Activated gamma-delta T cell (primary cell): ENCODE measurements at regions not wholly inside any gene's neighbourhood (a gene's known extent, or its start where the extent isn't known, plus 50 kb on each side); places are given as distances from the start of the nearest gene placed in this dataset.

ENCODE experiments used
- DNase-seq: peaks from one replicate; lab custom pipeline; 2025; lab: John Stamatoyannopoulos, UW

DNA sequence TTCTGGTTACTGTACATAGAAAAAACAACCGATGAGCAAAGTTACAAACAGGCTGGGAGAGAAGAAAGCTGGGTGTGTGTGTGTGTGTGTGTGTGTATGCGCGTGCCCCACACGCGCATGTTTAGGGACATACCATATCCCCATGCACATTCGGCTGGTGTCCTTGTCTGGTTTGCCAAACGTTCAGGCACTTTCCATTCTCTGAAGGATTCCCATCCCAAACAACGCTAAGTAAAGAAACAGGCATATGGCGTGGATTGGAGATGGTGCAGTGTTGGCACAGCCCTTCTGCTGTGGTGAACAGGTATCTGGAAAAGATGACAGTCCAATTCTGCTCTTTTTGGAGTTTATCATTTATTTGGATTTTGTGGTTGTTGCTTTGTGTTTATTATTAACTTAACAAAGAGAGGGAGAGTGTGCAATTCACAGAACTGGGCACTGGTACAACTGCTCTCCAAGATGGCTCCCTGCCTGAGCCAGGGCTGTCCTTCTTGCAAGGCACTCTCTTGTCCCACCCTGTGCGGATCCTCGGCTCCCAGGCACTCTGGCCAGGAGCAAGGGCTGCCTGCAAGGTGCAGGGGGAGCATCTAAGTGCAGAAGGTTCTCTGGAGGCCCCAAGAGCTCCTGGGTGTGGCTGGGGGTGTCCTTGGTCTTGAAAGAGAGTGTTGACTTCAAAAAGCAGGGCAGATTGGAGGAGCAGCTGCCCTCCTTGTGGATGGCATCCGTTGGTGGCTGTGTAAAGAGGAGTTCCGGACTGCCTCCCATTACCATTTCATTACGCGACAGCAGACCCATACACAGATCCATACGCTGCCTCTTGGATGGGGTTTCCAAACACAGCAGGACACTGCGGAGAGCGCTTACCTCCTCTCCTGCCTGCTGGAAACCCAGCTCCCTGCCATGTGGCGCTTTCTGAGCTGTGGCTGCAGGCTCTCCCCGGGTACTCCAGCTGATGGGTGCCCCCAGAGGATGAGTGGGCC lies 263.1 kb downstream of the ZNF536 start:
- no peak for DNase-seq

DNA sequence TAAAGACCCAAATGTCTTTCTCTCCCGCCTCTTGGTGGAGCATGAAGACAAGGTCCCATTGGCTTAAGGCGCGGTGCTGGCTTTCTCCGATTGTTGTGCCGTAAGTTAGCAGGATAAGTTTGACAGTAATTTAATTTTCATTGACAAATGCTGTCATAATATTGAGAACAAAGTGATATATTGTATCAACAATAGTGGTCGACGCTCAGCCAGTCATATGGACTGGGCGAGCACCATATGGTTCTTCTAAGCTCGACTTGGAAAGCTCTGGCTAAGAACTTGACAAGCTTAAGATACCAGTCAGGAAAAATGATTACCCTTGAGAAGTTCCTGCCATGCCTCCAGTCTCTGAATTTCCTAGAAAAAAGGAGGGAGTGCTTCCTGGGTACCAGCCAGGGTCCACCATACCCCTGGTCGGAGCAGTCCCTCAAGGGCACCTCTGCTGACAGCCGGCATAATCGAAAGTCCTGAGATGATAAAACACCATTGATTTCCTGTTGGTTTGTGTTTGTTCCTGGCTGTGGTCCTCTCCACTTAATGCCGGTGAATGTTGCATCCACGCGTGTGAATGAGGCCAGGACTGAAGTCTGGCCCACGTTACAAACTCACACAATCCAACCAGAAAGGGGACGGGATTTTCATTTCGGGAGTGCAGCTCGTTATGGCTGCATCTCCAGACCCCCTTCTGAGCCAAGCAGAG lies 262.1 kb downstream of the ZNF536 start:
- DNase-seq: no peak

DNA sequence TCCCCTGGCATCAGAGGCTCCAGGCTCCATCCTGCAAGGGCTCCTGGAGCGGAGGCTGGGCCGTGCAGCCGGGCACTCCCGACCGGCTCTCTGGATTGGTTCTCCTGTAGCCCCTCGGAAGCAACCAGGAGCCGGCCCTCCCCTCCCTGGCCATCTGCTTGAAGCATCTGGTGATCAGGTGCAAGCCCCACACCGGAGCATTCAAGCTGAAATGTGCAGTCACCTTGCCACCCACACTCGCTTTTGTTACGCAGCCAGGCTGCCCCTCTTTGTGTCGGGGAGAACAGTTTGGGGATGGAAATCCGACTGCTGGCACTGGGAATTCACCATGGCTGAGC lies 258.8 kb downstream of the ZNF536 start:
- no peak for DNase-seq

DNA sequence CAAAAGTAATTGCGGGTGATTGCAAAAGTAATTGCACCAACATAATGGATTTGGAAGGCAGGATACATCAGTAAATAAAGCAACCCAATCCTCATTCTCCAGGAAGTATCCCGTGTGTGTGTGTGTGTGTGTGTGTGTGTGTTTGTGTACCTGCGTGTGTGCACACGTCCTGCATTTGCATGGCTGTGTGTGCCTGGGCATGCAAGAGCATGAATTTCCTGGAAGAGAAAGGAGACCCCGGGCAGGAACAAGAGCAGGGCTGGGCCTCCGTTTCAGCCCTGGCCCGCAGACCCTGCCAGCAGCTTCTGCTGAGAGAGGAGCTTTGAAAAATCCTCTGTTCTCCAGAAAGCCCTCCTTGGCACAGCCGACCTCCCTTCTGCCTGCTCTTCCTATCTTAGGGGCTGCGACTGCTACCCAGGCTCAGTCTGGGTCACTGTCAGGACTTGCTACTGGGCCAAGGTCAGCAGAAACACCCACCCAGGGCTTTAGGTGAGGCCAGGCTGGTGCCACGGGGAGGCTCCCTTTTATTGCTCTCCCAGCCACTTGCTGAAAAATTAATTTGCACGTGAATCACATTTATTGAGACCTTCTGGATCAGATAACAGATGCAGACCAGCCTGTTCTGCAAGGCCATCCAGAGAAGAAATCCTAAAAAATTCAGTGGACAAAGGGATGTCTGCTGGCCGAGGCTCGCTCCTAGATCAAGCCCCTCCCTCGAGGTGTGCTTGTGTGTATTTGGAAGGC lies 258.3 kb downstream of the ZNF536 start:
- DNase-seq: no peak

DNA sequence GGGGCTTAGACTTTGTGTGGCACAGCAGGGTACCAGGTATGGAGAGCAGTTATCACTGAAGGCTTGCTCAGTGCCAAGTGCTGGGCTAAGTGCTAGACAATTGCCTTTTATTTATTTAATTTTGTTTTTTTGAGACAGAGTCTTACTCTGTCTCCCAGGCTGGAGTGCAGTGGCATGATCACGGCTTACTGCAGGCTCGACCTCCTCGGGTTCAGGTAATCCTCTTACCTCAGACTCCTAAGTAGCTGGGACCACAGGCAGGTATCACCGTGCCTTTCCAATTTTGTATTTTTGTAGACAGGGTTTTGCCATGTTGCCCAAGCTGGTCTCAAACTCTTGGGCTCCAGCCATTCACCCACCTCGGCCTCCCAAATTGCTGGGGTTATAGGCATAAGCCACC lies 256.9 kb downstream of the ZNF536 start:
- no peak for DNase-seq

DNA sequence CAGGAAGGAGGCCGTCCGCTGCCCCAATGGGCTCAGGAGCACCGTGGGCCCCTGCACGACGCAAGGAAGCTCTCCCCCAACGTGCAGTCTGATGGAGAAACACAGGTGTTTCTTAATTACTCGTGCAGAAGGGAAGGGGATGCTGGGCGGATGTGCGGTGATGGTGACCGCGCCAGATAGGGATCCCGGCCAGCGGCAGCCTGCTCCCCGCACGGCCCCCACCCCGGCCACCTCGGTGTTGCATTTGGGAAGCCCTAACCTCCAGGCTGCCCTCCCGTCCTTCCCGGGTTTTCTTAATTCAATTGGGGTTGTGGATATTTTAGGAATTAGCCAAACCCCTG lies 254.4 kb downstream of the ZNF536 start:
- no peak for DNase-seq

DNA sequence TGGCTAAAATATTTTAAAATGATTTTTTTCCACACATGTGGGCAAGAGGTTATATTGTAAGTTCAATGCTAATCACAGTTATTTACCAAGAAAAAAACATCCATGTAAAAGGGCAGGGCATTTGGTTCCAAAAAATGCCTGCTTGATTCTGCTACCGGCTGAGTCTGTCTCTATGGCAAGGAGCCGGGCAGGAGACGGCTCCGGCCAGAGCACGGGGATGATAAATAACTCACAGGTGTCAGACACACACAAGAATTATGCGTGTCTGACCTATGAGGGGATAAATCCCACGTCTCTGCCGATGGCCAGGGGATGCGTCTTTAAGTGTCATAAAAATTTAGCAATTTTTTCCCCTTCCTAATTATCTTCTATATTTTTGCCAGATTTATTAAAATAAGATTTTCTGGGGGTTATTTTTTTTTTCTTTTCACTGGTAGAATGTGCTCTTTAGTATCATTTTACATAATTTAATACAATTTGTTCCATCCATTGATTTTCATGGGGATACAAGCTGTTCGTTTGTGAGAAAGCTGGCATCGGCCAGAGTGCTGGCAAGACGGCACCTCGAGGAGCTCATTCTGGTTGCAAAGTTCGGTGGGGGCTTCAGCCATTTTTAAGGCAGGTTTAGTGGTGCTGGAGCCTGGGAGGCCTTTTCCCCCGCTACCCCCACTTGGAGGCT lies 253.9 kb downstream of the ZNF536 start:
- DNase-seq: no peak

DNA sequence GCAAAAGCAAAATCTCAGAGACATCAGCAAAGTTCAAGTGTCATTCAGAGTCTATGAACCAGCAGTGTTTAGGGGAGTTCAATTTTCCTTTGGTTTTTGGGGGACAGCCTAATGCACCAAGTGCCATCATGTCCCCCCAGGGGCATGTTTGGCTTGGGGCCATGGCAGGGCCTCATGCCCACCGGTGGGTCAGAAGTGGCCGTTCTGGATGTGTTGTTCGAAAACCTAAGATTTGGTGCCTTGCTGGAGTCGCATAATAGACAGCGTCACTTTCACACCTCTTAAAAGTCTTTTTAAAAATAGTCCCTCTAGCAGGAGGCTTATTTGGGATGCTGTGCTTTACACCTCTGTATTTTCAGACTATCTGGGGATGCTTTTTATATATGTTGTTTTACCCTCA lies 250.1 kb downstream of the ZNF536 start:
- DNase-seq: no peak

DNA sequence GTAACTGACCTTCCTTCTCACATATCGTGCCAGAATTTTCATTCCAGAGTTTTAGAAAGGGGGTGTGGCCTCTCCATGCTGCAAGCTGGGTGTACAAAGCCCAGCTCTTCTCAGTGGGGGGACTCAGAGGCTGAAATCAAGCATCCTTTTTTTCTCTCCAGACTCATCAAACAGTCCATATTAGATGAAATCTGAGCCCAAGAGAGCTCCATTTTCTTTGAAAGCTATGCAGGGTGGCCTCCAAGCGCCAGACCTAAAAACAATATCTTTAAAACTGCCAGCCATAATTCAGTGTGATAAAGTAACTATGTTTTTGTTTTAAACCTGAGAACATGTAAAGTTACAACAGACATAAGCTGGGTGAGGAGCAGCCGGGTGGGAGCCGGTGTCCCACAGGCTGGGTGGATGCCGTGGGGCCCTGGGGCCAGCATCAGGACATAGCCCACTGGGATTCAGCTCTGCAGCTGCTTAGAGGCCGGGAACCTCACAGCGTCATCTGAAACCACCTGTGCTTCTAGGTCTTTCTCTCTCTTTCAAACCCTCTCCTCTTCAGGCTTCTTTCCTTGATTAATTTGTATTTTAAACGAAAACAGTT lies 249.2 kb downstream of the ZNF536 start:
- DNase-seq: no peak

DNA sequence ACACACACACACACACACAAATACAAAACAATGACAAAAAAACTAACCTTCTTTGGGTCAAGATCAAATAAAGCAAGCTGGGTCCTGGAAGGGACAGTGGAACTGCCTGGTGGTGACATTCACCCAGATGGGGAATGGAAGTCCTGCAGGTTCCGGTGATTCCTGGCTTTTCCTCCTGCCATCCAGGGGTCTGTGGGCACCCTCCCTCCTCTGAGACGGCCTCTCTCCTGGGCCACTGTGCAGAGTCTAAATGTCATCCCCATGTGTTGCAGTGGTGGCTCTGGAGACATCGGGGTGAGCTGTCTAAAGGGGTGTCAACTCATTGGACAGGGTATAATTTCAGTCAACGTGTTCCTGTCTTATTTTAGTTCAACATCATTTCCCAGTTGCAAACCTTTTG lies 248.2 kb downstream of the ZNF536 start:
- DNase-seq: no peak

DNA sequence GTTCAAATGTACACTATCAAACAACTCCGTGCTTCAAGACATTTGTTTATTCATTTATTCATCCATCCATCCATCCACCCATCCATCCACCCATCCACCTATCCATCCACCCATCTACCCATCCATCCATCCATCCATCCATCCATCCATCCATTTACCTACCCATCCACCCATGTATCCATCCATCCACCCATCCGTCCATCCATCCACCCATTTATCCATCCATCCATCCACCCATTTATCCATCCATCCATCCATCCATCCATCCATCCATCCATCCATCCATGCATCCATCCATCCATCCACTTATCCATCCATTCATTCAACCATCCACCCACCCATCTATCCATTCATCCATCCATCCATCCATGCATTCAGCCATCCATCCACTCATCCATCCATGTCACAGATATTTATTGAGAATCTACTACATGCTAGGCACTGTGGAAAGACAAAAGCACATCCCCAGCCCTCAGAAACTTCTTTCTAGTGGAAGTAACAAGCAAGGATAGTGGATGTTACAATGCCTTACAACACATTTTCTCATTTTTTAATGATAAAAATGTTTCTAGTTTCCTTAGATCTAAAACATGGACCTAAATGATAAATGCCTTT lies 237.6 kb downstream of the ZNF536 start:
- DNase-seq: no peak

DNA sequence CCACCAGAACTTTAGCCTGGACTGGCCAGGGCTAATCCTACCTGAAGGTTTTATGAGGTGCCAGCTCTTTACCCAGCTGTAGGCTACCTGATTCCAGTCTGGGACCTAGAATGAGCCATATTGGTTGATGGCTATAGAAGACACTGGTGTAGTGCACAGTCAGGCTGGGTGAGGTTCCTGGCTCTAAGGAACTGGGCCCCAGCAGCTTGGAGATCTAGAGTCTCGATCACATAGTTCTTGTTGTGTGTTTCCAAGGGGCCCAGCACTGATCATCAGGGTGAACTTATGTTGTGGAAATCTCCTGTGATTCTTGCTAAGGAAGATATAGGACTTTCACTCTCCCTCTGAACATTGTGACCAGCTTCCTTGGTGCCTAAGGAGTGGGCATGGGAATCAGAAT lies 236.3 kb downstream of the ZNF536 start:
- DNase-seq: no peak
